ENCODE measurements at regions not wholly inside any gene's neighbourhood (a gene's known extent, or its start where the extent isn't known, plus 50 kb on each side); places are given as distances from the start of the nearest gene placed in this dataset.

DNA sequence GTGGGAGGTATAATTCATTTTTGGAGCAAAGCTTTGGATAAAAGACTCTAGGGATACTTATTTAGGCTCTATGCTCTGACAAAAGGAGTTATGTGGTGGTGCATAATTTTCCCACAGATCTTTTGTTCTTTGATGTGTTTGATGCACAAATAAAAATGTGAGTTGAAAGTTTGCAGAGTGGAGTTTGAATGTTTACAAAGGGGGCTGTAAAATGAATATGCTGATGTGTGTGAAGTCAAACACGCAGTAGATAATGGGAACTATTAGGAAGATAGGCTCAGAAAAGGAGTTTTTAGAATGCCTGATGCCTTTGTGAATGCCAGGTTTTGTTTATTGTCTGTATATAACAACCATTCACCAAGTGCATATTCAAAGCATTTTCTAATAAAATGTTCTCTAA, 545.0 kb upstream of the EPHA7 start:
- TF ChIP-seq, protein P1, sequence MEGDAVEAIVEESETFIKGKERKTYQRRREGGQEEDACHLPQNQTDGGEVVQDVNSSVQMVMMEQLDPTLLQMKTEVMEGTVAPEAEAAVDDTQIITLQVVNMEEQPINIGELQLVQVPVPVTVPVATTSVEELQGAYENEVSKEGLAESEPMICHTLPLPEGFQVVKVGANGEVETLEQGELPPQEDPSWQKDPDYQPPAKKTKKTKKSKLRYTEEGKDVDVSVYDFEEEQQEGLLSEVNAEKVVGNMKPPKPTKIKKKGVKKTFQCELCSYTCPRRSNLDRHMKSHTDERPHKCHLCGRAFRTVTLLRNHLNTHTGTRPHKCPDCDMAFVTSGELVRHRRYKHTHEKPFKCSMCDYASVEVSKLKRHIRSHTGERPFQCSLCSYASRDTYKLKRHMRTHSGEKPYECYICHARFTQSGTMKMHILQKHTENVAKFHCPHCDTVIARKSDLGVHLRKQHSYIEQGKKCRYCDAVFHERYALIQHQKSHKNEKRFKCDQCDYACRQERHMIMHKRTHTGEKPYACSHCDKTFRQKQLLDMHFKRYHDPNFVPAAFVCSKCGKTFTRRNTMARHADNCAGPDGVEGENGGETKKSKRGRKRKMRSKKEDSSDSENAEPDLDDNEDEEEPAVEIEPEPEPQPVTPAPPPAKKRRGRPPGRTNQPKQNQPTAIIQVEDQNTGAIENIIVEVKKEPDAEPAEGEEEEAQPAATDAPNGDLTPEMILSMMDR (conservative IDR thresholded peaks at IDR 0.05 in 1 of 2, IDR thresholded peaks at IDR 0.05 in 1 of 2; ENCODE audit: low read depth in 1 of 2, low read length in 2 of 2): no peak
- TF ChIP-seq EZH2 (IDR thresholded peaks at IDR 0.05; ENCODE audit: low read length, missing control alignments): no peak
